Skin epidermis (tissue), 12 donors: ENCODE measurements at regions not wholly inside any gene's neighbourhood (a gene's known extent, or its start where the extent isn't known, plus 50 kb on each side); places are given as distances from the start of the nearest gene placed in this dataset.

Source experiments
- H3K27ac ChIP-seq, 21 experiments: fragments of 200-600 bp; sonication (generic) in 11 of 21; one replicate each; pipeline ENCODE4 v1.5.0; 2020; ENCODE audit warnings: mild to moderate bottlenecking in 3 of 21, inconsistent platforms in 2 of 21, moderate library complexity in 2 of 21
- H3K4me3 ChIP-seq, 7 experiments: fragments of 200-600 bp; sonication (generic) in 2 of 7; one replicate each; pipeline ENCODE4 v1.5.0; 2020; ENCODE audit warnings: inconsistent platforms in 2 of 7, mild to moderate bottlenecking in 2 of 7, moderate library complexity in 1 of 7

DNA sequence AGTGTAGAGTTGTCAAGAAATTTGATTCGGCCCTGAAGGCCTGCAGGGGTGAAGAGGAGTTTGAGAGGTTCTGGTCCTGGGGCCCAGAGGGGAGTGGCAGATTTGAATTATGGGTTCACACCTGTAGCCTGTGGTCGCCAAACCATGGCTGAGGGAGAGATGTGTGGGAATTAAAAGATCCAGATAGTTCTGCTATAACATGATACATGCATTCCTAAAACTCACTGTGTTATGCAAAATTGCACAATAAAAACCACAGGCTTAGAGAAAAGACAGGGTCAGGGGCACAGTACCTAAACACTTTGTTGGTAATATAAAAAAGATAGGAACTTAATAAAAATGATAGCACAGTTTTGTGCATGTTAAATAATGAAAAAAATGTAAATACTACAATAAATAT is 106.2 kb downstream of the TMEM30B start:
- Histone ChIP-seq H3K4me3 (no peak overlapping the region), H3K27ac (no peak overlapping the region)

GRCh38 chr14:61174441-61174891 is 106.7 kb downstream of the TMEM30B start:
- H3K4me3 ChIP-seq, result no peak overlapping the region
- H3K27ac ChIP-seq, result no peak overlapping the region

GRCh38 chr14:61171727-61172126 is 109.4 kb downstream of the TMEM30B start:
- H3K27ac ChIP-seq, result no peak overlapping the region
- no peak overlapping the region for H3K4me3 ChIP-seq

DNA sequence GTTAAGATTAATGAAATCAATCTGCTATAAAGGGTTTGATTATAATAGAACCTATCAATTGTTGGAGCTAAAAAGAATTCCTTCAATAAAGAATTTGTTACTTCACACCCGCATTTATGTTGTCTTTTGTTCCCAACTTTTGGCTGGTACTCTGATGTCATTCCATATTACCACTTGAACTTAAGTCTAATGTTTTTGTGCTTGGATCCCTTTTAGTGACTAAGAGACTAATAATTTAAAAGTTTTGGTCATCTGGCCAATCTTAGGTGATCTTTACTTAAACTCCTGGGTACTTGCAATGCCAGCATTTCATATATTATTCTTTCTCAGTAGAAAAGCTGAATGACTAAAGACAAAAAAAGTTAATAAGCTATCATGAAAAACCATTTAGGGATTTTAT is 113.0 kb downstream of the TMEM30B start:
- Histone ChIP-seq H3K27ac (no peak overlapping the region), H3K4me3 (no peak overlapping the region)

DNA sequence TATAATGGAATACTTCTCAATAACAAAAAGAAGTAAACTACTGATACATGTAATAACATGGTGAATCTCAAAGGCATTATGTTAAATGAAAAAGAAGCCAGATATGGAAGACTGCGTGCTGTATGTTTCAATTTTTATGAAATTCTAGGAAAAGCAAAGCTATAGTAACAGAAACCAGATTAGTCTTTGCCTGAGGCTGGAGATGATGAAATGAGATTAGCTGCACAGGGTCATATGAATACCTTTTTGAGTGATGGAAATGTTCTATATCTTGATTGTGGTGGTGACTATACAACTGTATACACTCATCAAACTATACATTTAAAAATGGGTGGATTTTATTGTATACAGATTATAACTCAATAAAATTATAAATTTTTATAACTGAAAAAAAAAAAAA is 113.5 kb downstream of the TMEM30B start:
- H3K4me3 ChIP-seq, result no peak overlapping the region
- H3K27ac ChIP-seq, result no peak overlapping the region

- no peak overlapping the region for H3K27ac ChIP-seq
- H3K4me3 ChIP-seq, result no peak overlapping the region
Measured at GRCh38 chr14:61160798-61161197, 120.3 kb downstream of the TMEM30B start.

- no peak overlapping the region for H3K4me3 ChIP-seq
- H3K27ac ChIP-seq, result no peak overlapping the region
Measured at GRCh38 chr14:61154641-61155040, 126.5 kb downstream of the TMEM30B start.

- no peak overlapping the region for H3K4me3 ChIP-seq
- peak overlapping the region in 4 of 21 experiments; percentile 2 to 73 (median 14) for H3K27ac ChIP-seq
Measured at GRCh38 chr14:61153914-61154545, 127.1 kb downstream of the TMEM30B start.

- Histone ChIP-seq H3K27ac (peak overlapping the region in 2 of 21 experiments; percentile 2 to 73), H3K4me3 (no peak overlapping the region)
Measured at GRCh38 chr14:61153431-61153830, 127.7 kb downstream of the TMEM30B start.

DNA sequence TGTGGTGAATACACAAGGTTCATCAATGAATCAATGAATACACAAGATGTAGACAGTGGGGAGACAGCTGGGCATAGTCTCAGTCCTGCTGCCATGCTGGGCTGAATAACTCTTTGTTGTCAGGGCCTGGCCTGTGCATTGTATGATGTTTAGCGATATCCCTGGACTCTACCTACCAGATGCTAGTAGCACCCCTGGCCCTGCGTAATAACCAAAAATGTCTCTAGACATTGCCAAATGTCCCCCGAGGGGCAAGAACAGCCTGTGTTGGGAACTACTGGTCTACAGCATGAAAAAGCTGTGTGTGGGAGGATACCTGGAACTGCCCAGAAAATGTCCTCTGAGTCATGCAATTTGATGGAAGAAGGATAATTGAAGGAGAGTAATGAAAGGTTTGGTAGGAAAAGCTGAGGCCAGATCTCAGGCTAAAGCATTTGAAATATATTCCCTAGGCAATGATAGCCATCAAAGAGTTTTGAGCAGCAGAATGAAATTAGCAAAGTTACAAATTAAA is 128.2 kb downstream of the TMEM30B start:
- H3K4me3 ChIP-seq, result no peak overlapping the region
- no peak overlapping the region for H3K27ac ChIP-seq

- Histone ChIP-seq H3K27ac (peak overlapping the region in 3 of 21 experiments; percentile 8 to 65 (median 48)), H3K4me3 (no peak overlapping the region)
Measured at GRCh38 chr14:61151251-61151650, 129.9 kb downstream of the TMEM30B start.

DNA sequence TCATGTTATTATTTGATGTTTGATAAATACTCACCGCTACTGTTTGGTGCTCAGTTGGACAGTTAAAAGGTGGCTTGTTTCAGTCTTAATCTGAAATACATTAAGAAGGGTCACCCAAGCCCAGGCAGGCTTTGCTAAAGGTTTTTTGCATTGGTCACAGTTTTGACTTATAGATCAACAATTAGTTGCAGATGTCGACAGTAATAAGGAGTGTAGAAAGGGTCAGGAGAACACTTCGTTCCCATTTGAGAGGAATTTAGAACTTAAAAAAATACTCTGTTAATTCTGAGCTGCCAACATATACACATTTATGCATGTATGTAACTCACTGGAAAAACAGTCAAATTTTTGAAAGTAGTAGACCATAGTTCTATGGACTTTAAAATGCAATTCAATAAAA is 130.3 kb downstream of the TMEM30B start:
- H3K27ac ChIP-seq, result peak overlapping the region in 2 of 21 experiments; percentile 48 to 65

GRCh38 chr14:61149896-61150295 is 131.2 kb downstream of the TMEM30B start:
- H3K27ac ChIP-seq, result no peak overlapping the region
- H3K4me3 ChIP-seq, result no peak overlapping the region

More for the DNA sequence above, 130.3 kb downstream of the TMEM30B start:
- no peak overlapping the region for H3K4me3 ChIP-seq

DNA sequence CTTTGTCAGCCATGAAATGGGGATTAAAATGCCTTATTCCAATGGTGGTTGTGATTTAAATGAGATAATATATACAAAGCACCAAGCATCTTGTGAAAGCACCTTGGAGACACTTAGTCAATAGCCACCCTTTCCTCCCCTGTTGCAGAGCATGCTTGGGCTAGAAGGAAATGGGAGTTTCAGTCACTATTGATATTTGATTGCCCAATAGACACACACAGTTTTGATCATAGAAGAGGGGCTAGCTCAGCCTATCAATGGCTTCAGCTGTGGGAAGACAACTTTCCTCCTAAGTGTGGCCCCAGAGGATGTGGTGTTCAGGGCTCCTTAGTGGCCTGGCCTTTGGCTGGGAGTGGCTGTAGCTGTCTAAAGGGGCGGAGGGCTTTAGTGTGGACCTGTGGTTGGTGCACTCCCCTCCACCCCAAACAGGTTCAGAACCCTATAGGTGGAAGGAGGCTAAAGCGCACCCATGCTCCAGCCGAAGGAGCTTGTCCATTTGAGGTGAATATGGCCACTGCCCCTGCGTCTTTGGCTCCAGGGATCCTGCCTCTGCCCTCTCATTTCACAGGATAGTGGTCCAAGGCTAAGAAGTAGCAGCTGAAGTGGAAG is 132.3 kb downstream of the TMEM30B start:
- Histone ChIP-seq H3K27ac (no peak overlapping the region), H3K4me3 (no peak overlapping the region)

GRCh38 chr14:61147831-61148549 is 133.1 kb downstream of the TMEM30B start:
- peak overlapping the region in 6 of 21 experiments; percentile 12 to 72 (median 40) for H3K27ac ChIP-seq

DNA sequence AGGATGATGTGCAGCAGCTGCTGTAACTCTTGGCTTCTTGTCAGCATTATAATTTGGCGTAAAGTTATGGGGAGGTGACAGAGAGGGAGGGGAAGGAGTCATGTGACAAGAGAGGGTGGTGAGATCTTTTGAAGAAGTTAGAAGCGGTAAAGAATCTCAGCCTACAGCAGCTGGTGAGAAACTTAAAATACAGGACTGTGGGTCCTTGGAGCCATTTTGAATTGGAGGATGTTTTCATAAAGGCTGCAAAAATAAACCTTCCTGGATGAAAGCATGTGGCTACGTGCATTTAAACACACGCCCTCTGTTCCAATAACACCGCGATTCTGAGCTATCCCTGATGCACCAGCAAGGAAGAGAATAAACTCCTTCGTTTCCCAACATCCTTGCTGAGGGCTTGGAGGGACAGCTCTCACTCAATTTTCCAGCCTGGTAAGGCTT is 133.7 kb downstream of the TMEM30B start:
- peak overlapping the region in 6 of 21 experiments; percentile 34 to 72 (median 50) for H3K27ac ChIP-seq

More at GRCh38 chr14:61147831-61148549, 133.1 kb downstream of the TMEM30B start:
- H3K4me3 ChIP-seq, result no peak overlapping the region

DNA sequence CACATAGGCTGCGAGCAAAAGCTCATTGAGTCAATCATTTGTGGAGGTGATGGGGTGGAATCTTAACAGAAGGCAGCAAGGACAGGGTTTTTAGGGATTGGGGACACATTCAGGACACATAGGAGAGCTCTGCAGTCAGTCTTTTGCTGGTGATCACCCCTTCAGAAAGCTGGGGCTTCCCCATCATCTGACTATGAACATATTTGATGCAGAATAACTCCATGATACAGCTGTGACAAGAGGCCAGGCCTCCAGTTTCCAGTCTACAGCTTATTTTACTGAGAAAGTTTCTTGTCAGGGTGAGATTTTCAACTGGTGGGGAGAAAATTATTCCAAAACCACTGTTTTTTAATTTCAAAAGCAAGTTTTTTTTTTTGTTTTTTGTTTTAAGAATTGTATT is 134.2 kb downstream of the TMEM30B start:
- Histone ChIP-seq H3K27ac (peak overlapping the region in 13 of 21 experiments; percentile 16 to 74 (median 51)), H3K4me3 (no peak overlapping the region)

More for the DNA sequence above, 133.7 kb downstream of the TMEM30B start:
- no peak overlapping the region for H3K4me3 ChIP-seq

- H3K27ac ChIP-seq, result peak overlapping the region in 19 of 21 experiments; percentile 24 to 74 (median 48)
Measured at GRCh38 chr14:61145903-61146481, 135.1 kb downstream of the TMEM30B start.

GRCh38 chr14:61145034-61145902 is 135.9 kb downstream of the TMEM30B start:
- Histone ChIP-seq H3K27ac (peak overlapping the region in 18 of 21 experiments; percentile 22 to 74 (median 47)), H3K4me3 (no peak overlapping the region)

More at GRCh38 chr14:61145903-61146481, 135.1 kb downstream of the TMEM30B start:
- no peak overlapping the region for H3K4me3 ChIP-seq
